Effector memory CD8-positive, alpha-beta T cell (primary cell): ENCODE measurements at regions not wholly inside any gene's neighbourhood (a gene's known extent, or its start where the extent isn't known, plus 50 kb on each side); places are given as distances from the start of the nearest gene placed in this dataset.

Experiments used
- ATAC-seq: fragments of 150-1000 bp; cut with Tn5 transposase; replicated peaks from 2 replicates; pipeline ENCODE4 v1.10.0; 2021; ENCODE audit warnings: mild to moderate bottlenecking, moderate library complexity
- DNase-seq, 3 experiments: peaks; one replicate each; pipeline ENCODE4 v3.0.0; 2021
- H3K27ac Mint-ChIP-seq, 2 donors: one replicate each; pipeline ENCODE4 v1.8.0; 2022; ENCODE audit warnings: mild to moderate bottlenecking in 2 of 2, mixed read lengths in 2 of 2, moderate library complexity in 2 of 2
- H3K27me3 Mint-ChIP-seq, 2 donors: one replicate each; pipeline ENCODE4 v1.8.0; 2022; ENCODE audit warnings: mixed read lengths in 2 of 2
- H3K36me3 Mint-ChIP-seq: one replicate; pipeline ENCODE4 v1.8.0; 2022; ENCODE audit warnings: mild to moderate bottlenecking, moderate library complexity, mixed read lengths; ENCODE audit not compliant: insufficient read depth
- H3K4me1 Mint-ChIP-seq, 2 donors: one replicate each; pipeline ENCODE4 v1.8.0; 2022; ENCODE audit warnings: low read depth in 2 of 2, mixed read lengths in 2 of 2
- H3K4me3 Mint-ChIP-seq, 2 donors: one replicate each; pipeline ENCODE4 v1.8.0; 2022; ENCODE audit warnings: mild to moderate bottlenecking in 2 of 2, mixed read lengths in 2 of 2, moderate library complexity in 2 of 2
- H3K9me3 Mint-ChIP-seq, 2 donors: one replicate each; pipeline ENCODE4 v1.8.0; 2022; ENCODE audit warnings: mixed read lengths in 2 of 2

DNA sequence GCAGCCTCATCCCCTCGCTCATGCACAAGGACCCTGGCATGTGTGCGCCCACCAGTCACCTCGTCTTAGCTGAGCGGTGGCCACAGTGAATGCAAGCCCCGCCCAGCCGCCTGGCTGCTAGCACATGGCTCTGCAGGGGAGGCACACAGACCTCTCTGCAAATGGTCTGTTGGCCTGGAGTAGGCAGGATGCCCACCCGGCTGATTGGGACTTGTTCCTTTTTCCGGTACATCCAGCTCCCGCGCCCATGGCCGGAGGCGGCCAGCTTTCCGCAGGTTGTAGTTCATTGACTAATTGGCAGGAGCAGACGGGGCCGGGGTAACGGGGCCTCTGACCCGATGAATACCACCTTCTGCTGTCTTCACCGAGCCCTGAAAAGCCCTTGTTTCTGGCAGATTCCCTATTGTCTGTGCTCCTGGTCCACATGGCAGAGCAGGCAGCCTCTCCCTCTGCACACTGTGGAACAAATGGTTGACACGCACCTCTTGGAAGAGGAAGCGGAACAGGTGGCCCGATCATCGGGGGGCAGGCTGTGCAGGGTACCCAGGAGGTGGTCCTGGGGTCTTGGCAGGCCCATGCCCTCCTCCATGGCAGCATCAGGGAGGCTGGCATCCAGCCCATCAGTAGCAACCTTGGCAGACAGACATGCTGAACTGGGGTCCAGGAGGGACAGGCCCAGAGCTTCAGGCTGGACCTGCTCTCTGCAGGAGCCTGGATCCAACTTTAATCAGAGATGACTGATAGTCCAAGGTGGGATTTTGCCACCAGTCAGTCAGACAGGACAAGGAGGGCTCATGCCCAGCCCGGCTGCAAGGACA, 1512.0 kb downstream of the BRD1 start:
- Mint-ChIP-seq H3K9me3 (peaks cover 2 to 8% of the 10 kb centered on the region in 2 donors), H3K27me3 (peaks cover 21 to 45% of the 10 kb centered on the region in 2 donors), H3K4me3 (no peak overlapping the region), H3K36me3 (no peaks in the 10 kb centered on the region), H3K4me1 (no peaks in the 10 kb centered on the region), H3K27ac (no peak overlapping the region)
- ATAC-seq (no peak), DNase-seq (no peak)

DNA sequence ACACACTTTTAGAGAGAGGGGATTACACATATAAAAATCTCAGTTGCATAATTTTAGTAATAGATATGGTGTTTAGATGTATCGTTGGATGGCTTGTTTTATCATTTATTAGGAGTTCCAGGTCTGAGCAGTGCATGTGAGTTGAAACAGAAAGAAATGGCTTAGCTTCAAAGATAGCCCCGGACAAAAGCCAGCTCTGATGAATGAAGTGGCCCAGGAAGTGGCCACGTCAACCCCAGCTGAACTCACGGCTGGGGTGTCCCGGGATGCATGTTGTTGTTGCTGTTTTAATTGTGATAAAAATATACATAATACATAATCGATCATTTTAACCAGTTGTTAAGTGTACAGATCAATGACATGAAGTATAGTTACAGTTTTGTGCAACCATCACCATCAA, 1513.6 kb downstream of the BRD1 start:
- Mint-ChIP-seq H3K36me3 (peaks cover 3% of the 10 kb centered on the region), H3K27ac (no peak overlapping the region), H3K4me1 (no peaks in the 10 kb centered on the region), H3K27me3 (peaks cover 14 to 29% of the 10 kb centered on the region in 2 donors), H3K9me3 (peaks cover 2 to 8% of the 10 kb centered on the region in 2 donors), H3K4me3 (no peak overlapping the region)
- ATAC-seq (no peak), DNase-seq (no peak)

DNA sequence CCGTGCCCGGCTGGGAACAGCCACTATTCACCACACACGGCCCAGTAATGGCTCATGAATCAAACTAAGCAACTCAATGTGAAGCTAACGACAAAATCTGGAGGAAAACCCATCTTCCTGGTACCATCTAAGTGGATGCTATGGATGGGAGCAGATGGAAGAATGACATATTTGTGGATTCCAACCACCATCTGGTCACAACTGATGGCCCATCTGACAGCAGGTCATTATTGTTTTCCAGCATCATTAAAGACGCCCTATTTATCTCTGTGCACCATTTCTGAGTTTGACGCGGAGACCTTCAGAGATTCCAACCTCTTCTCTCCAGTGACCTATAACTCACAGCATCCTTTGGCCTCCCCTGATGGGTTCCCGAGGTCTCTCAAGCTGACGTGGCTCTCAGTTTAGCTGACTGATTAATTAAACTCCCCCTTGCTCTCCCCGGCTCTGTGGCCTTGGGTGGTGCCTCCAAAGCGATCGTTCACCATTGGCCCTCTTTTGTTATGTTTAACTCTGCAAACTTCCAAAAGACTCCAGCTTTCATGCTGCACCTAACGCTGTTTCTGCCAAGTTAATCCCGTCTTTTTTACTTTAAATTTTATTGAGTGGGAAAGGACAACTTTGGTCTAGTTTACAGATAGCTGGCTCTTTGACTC, 1514.4 kb downstream of the BRD1 start:
- no peak for DNase-seq
- H3K9me3 Mint-ChIP-seq = peaks cover 2 to 8% of the 10 kb centered on the region in 2 donors
- no peak for ATAC-seq
- peaks cover 8 to 22% of the 10 kb centered on the region in 2 donors for H3K27me3 Mint-ChIP-seq
- no peak overlapping the region for H3K27ac Mint-ChIP-seq
- peaks cover 3% of the 10 kb centered on the region for H3K36me3 Mint-ChIP-seq
- no peaks in the 10 kb centered on the region for H3K4me1 Mint-ChIP-seq
- H3K4me3 Mint-ChIP-seq = no peak overlapping the region

DNA sequence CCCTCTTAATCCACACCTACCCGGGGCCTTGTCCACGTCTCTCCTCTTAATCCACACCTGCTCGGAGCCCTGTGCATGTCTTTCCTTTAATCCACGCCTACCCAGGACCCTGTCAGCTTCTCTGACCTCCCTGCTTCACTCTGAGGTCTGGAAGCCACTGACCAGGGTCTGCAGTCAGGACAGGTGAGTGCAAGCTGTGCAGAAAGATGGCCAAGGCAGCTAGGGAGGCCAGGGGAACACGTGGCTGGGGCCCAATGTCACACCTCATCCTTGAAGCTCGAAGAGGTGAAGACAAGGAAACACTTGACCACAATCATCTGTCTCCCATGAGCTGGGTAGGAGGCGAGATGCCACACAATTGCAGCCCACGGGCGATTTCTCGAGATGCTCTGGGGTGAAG, 1516.9 kb downstream of the BRD1 start:
- DNase-seq = no peak
- ATAC-seq = no peak
- H3K27me3 Mint-ChIP-seq = peaks cover 8 to 22% of the 10 kb centered on the region in 2 donors
- no peaks in the 10 kb centered on the region for H3K4me1 Mint-ChIP-seq
- H3K36me3 Mint-ChIP-seq = peaks cover 3% of the 10 kb centered on the region
- peaks cover 2 to 8% of the 10 kb centered on the region in 2 donors for H3K9me3 Mint-ChIP-seq
- H3K27ac Mint-ChIP-seq = no peak overlapping the region
- no peak overlapping the region for H3K4me3 Mint-ChIP-seq

DNA sequence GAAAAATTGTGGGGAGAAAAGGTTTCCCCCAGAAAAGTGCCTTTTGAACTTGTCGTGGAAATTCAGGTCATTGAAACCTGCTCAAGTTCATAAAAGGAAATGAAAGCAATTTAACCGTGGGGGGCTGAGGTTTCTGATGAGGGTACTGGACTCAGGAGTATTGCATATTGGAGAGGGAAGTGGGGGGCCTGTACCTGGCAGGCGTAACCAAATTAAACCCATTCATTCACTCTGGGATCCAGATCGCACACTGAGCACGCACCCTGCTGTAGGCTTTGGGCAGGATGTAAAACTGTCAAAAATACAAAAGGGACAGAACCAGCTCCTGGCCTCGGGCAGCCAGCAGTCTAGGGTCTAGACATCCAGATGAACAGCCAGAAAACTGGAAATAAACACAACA, 1517.4 kb downstream of the BRD1 start:
- H3K4me3 Mint-ChIP-seq = no peak overlapping the region
- no peak for DNase-seq

DNA sequence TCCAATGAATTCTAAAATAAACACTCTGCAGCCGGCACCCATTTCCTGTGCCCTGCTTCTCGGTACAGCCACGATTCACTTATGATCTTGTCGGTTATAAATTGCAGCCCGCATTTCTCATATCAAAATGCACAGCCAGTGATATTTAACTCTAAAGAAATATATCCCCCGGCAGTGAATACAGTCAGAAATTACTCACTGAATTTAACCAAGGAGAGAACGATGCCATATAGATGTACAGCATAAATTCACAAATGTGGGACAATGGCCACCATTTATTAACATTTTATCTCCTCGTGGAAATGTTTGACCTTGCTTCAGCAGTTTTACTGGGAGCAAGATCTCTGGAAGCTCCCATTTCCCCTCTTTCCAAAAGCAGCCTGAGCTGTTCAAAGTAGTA, 1517.8 kb downstream of the BRD1 start:
- ATAC-seq (no peak), DNase-seq (no peak)
- H3K27ac Mint-ChIP-seq = no peak overlapping the region
- H3K36me3 Mint-ChIP-seq = peaks cover 3% of the 10 kb centered on the region
- peaks cover 2 to 8% of the 10 kb centered on the region in 2 donors for H3K9me3 Mint-ChIP-seq
- no peak overlapping the region for H3K4me3 Mint-ChIP-seq
- peaks cover 7 to 23% of the 10 kb centered on the region in 2 donors for H3K27me3 Mint-ChIP-seq
- no peaks in the 10 kb centered on the region for H3K4me1 Mint-ChIP-seq

More for the DNA sequence above, 1517.4 kb downstream of the BRD1 start:
- H3K36me3 Mint-ChIP-seq = peaks cover 3% of the 10 kb centered on the region
- H3K4me1 Mint-ChIP-seq = no peaks in the 10 kb centered on the region
- H3K27ac Mint-ChIP-seq = no peak overlapping the region
- H3K27me3 Mint-ChIP-seq = peaks cover 6 to 23% of the 10 kb centered on the region in 2 donors
- ATAC-seq = no peak
- peaks cover 2 to 8% of the 10 kb centered on the region in 2 donors for H3K9me3 Mint-ChIP-seq

DNA sequence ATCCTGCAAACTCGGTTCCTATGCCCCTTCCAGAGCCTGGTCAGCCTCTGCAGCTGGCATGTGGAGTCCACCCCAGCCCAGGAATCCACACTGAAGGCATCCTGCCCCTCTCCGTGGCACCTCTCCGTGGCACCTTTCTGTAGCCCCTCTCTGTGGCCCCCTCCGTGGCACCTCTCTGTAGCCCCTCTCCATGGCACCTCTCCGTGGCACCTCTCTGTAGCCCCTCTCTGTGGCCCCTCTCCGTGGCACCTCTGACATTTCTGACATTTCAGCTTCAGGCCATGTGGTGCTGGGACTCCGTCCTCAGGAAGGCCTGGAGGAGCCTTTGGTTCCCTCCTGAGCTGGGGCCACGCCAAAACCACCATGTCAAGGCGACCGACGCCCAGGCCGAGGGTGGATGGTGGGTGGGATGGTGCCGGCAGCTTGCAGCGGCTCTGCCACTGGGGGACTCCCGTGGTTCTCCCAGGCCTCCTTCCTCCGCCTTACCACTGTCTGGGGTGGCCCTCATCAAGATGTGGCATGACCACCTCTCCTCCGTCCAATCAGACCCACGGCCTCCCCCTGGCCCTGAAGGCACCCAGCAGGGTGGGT, 1518.5 kb downstream of the BRD1 start:
- Mint-ChIP-seq H3K27ac (no peak overlapping the region), H3K4me1 (no peaks in the 10 kb centered on the region), H3K4me3 (no peak overlapping the region), H3K27me3 (peaks cover 13 to 26% of the 10 kb centered on the region in 2 donors), H3K36me3 (peaks cover 3% of the 10 kb centered on the region), H3K9me3 (peaks cover 2 to 8% of the 10 kb centered on the region in 2 donors)
- DNase-seq (no peak), ATAC-seq (no peak)

DNA sequence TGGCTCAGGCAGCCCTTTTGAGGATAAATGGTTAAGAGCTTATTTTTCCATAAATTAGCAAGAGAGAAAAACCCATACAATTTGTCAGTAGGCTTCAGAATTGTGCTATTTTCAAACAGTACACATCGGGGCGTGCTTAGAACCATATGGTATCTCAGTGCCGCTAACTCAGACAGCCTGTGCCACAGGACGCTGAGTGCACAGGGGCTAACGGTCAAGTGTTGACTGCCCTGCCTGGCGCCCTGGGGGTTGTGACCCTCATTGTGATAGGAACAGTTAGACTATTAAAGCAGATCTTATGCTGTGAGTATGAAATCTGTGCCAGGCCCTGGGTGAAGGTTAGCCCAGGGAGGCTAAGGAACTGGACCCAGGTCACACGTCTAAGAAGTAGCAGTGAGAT, 1519.7 kb downstream of the BRD1 start:
- Mint-ChIP-seq H3K36me3 (peaks cover 3% of the 10 kb centered on the region), H3K27ac (no peak overlapping the region), H3K9me3 (peaks cover 2 to 6% of the 10 kb centered on the region in 2 donors), H3K27me3 (peaks cover 14 to 35% of the 10 kb centered on the region in 2 donors), H3K4me3 (no peak overlapping the region), H3K4me1 (no peaks in the 10 kb centered on the region)
- ATAC-seq = no peak
- no peak for DNase-seq

DNA sequence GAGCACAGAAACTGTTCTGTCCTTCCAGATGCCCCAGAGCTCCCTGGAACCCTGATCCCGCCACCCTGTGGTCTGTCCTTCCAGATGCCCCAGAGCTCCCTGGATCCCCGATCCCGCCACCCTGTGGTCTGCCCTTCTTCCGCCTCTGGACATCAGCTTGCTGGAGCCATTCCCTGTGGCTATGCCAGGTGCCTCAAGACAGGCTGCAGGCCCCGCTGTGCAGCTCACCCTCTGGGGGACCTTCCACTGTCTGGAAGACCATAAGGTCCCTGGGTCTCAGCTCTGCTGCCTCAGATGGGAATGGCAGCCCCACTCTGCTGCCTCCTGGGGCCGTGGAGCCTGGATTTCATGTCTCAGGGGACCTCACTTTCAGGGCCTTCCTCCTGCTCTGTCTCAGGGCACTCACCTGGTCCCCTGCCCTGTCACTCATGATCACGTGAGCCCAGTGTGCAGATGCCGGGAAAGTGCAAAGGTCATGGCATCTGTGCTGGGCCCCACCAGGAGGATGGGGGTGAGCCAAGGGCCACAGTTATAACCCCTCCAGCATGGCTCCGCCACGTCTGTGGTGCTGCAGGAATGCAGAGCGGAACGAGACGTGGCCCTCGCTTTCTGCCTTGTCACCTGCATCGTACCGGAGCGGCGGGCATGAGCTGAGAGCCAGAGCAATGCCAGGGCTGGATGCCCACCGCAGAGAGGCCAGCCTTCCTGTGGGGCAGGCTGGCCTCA, 1520.7 kb downstream of the BRD1 start:
- H3K27me3 Mint-ChIP-seq = peaks cover 14 to 44% of the 10 kb centered on the region in 2 donors
- H3K27ac Mint-ChIP-seq = no peak overlapping the region
- peaks cover 0 to 2% of the 10 kb centered on the region in 2 donors for H3K9me3 Mint-ChIP-seq
- no peak overlapping the region for H3K4me3 Mint-ChIP-seq
- no peak for ATAC-seq
- H3K36me3 Mint-ChIP-seq = peaks cover 3% of the 10 kb centered on the region
- no peak for DNase-seq
- no peaks in the 10 kb centered on the region for H3K4me1 Mint-ChIP-seq

DNA sequence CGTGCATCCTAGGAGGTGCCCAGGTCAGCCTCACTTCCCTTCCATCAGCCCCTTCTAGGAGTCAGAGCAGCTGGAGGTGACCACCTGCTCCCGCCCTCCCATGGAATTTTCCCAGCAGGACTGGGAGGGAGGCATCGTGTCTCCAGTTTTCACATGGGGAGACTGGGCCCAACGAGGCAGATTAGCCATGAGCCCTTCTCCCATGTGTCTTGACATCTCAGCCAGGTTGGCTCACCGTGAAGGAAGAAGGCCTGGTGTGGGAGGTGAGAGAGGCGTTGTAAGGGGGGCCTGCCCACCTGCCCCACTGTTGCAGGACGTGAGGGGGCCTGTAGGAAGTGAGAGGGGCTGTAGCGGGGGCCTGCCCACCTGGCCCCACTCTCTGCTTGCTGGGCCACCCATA, 1521.4 kb downstream of the BRD1 start:
- Mint-ChIP-seq H3K36me3 (peaks cover 3% of the 10 kb centered on the region), H3K27me3 (peaks cover 19 to 50% of the 10 kb centered on the region in 2 donors), H3K27ac (no peak overlapping the region), H3K4me3 (no peak overlapping the region), H3K4me1 (no peaks in the 10 kb centered on the region), H3K9me3 (no peaks in the 10 kb centered on the region)
- no peak for DNase-seq
- no peak for ATAC-seq

DNA sequence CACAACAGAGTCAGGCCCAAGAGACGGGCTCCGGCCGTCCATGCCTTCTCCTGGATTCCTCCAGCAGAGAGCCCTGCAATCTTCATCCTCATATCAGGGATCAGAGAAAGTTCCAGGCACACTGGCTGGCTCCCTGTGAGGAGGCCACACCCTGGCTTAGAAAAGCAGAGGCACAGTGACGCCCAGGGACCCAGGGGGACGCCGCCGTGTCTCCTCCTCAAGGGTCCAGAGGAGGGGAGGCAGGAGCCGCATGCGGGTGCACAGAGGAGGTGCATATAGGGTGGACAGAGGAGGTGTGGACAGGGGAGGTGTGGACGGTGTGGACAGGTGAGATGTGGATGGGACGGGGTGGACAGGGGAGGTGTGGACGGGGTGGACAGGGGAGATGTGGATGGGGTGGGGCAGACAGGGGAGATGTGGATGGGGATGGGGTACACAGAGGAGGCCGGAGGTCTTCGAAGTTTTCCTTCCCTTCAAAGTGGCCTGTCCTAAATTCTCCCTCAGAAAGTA, 1521.9 kb downstream of the BRD1 start:
- H3K27ac Mint-ChIP-seq = no peak overlapping the region
- no peak overlapping the region for H3K4me3 Mint-ChIP-seq
- no peaks in the 10 kb centered on the region for H3K4me1 Mint-ChIP-seq
- H3K27me3 Mint-ChIP-seq = peaks cover 19 to 53% of the 10 kb centered on the region in 2 donors
- H3K9me3 Mint-ChIP-seq = no peaks in the 10 kb centered on the region
- H3K36me3 Mint-ChIP-seq = peaks cover 3% of the 10 kb centered on the region
- no peak for DNase-seq
- ATAC-seq = no peak

DNA sequence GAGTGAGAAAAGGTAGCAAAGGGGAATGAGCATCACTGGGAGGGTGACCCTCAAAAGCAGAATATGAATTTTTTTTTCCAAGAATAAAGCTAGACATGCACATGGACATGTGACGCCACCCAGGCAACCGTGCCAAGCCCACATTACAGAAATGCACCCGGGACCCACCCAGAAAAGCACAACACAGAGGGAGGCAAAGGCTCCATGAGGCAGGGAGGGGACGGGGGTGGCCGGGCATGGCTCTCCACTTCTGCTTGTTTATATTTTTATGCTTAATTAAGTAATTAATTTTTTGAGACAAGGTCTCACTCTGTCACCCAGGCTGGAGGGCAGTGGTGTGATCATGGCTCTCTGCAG, 1524.3 kb downstream of the BRD1 start:
- Mint-ChIP-seq H3K27ac (no peak overlapping the region), H3K27me3 (peaks cover 35 to 76% of the 10 kb centered on the region in 2 donors), H3K9me3 (no peaks in the 10 kb centered on the region), H3K4me3 (no peak overlapping the region), H3K4me1 (no peaks in the 10 kb centered on the region), H3K36me3 (no peaks in the 10 kb centered on the region)
- DNase-seq (no peak), ATAC-seq (no peak)

DNA sequence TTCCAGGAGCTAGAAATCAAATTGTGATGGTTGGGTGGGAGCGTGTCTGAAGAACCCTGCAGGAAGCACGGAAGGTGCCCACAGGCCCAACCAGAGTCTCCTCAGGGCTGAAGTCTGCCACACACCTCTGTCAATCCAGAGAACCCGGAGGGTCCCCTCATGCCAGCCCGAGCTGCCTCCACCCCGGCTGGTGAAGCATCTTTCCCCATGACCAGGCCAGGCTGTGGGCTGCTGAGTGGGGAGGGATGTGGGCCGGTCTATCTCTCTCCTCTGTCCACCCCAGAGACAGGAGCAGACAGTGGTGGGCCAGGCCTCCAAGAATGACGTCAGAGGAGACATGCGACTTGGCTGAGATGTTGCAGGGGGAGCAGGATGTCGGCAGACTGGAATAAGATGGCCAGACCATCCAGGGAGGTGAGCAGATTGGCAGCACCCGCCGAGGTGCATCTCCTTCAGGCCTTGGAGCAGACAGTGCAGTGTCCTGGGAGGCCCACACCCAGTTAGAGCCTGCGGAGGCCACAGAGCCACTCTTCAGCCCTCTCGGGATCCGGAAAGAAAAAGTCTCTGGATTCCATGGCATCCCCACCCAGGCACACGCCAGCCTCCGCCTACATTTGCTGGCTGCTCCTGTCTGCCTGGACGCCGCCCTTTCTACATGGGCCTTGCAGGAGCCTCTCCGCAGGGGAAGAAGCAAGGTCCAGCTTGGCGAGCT, 1524.9 kb downstream of the BRD1 start:
- Mint-ChIP-seq H3K4me3 (no peak overlapping the region), H3K9me3 (no peaks in the 10 kb centered on the region), H3K27me3 (peaks cover 36 to 76% of the 10 kb centered on the region in 2 donors), H3K36me3 (no peaks in the 10 kb centered on the region), H3K27ac (no peak overlapping the region), H3K4me1 (no peaks in the 10 kb centered on the region)
- no peak for ATAC-seq
- no peak for DNase-seq
